PFSK-1 (cell line): ENCODE measurements at regions not wholly inside any gene's neighbourhood (a gene's known extent, or its start where the extent isn't known, plus 50 kb on each side); places are given as distances from the start of the nearest gene placed in this dataset.

Experiments
- POLR2AphosphoS5 ChIP-seq: IDR thresholded peaks from 2 replicates; pipeline ENCODE4 v1.6.1; 2012; ENCODE audit warnings: low read depth, mild to moderate bottlenecking, control low read depth, low read length, moderate library complexity
- SIN3A ChIP-seq: IDR thresholded peaks from 2 replicates; pipeline ENCODE4 v1.6.1; 2012; ENCODE audit warnings: mild to moderate bottlenecking, low read length, moderate library complexity, borderline replicate concordance; ENCODE audit not compliant: insufficient read depth
- TAF1 ChIP-seq: IDR thresholded peaks from 2 replicates; pipeline ENCODE4 v1.6.1; 2012; ENCODE audit warnings: low read length, control low read depth, borderline replicate concordance; ENCODE audit not compliant: insufficient read depth
- TF ChIP-seq, protein P1 (sequence below), 2 experiments: IDR thresholded peaks; 2 replicates each; pipeline versions ENCODE4 v1.6.1 to v1.8.0; 2011 to 2012; ENCODE audit warnings: low read depth in 2 of 2, low read length in 2 of 2, control low read depth in 1 of 2, inconsistent platforms in 1 of 2, mild to moderate bottlenecking in 1 of 2, moderate library complexity in 1 of 2; ENCODE audit not compliant: insufficient read depth in 1 of 2

DNA sequence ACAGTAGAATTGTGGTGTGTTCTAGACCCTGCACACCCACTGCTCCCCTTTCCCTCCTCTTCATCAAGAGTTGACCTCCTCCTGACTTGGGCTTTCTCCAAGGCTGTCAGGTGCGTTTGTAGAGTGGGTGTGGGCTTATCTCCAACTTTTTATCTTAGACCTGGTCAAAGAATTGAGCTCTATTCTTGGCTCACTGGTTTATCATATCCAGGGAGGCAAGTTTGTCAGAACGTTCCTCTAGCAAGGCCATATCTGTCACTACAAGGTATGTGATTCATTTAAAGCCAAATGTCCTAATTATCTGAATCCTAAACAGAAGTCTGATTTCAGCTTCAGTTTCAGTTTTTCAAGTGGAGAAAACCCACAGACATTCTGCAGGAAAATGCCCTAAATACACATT lies 117.1 kb upstream of the MGAT5 start:
- TF ChIP-seq, protein P1, sequence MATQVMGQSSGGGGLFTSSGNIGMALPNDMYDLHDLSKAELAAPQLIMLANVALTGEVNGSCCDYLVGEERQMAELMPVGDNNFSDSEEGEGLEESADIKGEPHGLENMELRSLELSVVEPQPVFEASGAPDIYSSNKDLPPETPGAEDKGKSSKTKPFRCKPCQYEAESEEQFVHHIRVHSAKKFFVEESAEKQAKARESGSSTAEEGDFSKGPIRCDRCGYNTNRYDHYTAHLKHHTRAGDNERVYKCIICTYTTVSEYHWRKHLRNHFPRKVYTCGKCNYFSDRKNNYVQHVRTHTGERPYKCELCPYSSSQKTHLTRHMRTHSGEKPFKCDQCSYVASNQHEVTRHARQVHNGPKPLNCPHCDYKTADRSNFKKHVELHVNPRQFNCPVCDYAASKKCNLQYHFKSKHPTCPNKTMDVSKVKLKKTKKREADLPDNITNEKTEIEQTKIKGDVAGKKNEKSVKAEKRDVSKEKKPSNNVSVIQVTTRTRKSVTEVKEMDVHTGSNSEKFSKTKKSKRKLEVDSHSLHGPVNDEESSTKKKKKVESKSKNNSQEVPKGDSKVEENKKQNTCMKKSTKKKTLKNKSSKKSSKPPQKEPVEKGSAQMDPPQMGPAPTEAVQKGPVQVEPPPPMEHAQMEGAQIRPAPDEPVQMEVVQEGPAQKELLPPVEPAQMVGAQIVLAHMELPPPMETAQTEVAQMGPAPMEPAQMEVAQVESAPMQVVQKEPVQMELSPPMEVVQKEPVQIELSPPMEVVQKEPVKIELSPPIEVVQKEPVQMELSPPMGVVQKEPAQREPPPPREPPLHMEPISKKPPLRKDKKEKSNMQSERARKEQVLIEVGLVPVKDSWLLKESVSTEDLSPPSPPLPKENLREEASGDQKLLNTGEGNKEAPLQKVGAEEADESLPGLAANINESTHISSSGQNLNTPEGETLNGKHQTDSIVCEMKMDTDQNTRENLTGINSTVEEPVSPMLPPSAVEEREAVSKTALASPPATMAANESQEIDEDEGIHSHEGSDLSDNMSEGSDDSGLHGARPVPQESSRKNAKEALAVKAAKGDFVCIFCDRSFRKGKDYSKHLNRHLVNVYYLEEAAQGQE (IDR thresholded peaks at IDR 0.05; ENCODE audit: insufficient read depth in 1 of 2, low read depth in 2 of 2, low read length in 2 of 2): no peak
- TF ChIP-seq TAF1 (no peak), SIN3A (no peak), POLR2AphosphoS5 (no peak)
